Endothelial cell of hepatic sinusoid (primary cell): ENCODE measurements at regions not wholly inside any gene's neighbourhood (a gene's known extent, or its start where the extent isn't known, plus 50 kb on each side); places are given as distances from the start of the nearest gene placed in this dataset.
"Not testable (repeated sequence)": the region's sequence is repeated elsewhere in the genome, so short reads cannot be mapped to it uniquely, and the experiment has no call there.

Source experiments
- in situ Hi-C: cut with HindIII; loops from 2 replicates; pipeline ENCODE4 v1.10.0; 2017; ENCODE audit warnings: low sequenced_read_pairs

DNA sequence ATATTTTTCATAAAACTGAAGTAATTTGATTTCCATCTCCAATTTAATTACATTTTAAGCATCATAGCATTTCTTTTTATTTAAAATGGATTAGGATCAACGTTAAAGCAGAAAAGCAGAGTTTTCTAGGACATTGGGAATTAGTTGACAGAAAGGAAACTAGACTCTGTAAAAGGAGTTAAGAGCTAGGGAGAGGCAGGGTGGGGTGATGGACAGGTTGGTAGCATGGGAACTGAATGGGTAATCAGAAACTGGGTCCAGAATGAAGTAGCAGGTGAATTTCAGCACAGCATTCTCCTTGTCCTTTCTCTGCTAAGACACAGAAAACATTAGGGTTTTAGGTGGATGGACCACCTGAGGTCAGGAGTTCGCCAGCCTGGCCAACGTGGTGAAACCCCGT is 97.6 kb downstream of the ANAPC4 start:
- in situ Hi-C loops, result no loop called here

DNA sequence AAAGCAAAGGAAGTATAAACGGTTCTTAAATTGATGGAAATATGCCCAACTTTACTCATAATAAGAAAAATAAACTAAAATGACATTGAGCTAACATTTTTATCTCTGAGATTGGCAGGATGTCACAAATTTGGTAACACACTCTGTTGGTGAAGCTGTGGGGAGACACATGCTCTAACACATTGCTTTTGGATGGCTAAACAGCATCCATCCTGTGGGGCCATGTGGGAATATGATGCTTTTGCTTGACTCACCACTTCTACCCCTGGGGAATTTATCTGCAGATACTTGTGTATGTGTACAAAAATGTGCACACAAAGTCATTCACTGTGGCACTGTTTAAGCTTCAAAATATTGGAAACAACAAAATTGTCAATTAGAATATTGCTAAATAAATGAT is 100.2 kb downstream of the ANAPC4 start:
- in situ Hi-C loops, result no loop called here

DNA sequence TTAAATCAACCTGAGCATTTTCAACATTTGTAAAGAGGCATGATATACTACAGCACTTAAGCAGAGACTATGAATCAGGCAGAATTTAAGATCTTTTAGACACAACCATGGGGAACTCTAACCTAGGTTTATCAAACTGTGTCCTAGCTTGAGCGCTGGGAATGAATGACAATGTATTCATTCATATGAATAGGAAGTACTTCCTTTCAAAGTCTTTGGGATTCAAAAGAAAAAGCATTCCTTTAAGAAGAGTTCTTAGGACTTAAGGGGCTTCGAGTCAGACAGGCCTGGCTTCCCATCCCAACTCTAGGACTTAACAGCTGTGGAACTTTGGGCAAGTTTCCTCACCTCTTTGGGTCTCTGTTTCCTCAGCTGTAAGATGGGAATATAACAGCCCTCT is 104.6 kb downstream of the ANAPC4 start:
- in situ Hi-C loops, result no loop called here

DNA sequence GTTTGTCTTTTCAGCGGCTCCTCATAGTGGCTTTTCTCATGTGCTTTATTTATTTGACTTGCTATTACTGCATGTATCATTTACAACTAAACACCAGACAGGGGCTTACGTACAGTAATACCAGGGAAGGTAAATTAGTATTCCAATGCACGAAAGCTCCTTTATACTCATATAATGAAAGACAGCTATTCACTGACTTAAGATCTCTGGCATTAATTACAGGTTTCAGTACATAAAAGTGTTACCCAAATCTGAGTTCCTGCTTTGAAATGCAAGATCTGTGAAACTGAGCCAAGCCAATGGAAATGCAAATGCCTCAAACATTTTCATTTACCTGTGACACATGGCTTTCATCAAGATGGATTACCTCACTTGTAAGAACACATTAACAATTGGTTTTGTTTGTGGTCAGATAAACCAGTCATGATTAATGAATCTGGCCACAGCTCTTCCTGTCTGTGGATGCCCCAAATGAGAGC is 107.2 kb downstream of the ANAPC4 start:
- in situ Hi-C loops, result no loop called here

DNA sequence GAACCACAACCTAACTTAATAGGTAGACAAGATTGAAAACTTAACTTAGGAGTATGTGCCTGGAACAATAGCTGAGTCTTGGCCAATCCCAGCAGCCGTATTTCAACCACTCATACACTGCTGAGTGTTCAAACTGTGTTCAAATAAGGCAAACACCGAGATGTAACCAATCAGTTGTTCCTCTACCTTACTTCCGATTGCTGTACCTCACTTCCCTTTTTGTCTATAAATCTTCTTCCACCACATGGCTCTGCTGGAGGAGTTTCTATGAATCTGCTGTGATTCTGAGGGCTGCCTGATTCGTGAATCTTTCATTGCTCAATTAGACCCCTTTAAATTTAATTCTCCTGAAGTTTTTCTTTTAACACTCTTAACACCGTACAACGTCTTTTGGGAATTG is 108.0 kb downstream of the ANAPC4 start:
- in situ Hi-C loops, result no loop called here

DNA sequence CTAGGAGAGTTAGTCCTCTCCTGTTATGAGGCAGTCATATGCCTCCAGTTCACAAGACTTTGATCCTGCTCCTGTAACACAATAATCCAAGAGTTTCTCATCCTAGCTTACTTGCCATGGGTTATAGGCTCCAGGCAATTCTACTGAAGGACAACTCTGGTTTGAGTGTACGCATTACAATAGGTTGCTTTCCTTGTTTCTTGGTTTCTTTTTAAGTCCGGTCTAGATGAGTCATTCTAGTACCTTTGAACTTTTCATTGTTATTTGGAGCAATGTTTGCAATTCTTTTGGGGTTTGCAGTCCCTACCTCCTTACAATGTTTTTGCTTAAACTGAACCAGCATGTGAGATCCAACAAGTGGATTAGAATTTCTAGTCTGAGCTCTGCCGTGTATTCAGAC is 109.1 kb downstream of the ANAPC4 start:
- in situ Hi-C loops, result no loop called here

DNA sequence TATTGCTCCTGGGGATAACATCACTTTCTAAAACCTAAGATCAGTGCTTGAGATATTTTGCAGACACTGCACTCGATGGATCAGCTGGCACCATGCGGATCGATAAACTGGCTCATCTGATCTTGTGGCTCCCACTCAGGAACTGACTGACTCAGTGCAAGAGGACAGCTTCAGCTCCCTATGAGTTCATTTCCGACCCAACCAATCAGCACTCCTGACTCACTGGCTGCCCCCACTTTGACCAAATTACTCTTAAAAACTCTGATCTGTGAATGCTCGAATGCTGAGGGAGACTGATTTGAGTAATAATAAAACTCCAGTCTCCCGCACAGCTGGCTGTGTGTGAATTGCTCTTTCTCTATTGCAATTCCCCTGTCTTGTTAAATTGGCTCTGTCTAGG is 110.1 kb downstream of the ANAPC4 start:
- in situ Hi-C loops, result no loop called here

DNA sequence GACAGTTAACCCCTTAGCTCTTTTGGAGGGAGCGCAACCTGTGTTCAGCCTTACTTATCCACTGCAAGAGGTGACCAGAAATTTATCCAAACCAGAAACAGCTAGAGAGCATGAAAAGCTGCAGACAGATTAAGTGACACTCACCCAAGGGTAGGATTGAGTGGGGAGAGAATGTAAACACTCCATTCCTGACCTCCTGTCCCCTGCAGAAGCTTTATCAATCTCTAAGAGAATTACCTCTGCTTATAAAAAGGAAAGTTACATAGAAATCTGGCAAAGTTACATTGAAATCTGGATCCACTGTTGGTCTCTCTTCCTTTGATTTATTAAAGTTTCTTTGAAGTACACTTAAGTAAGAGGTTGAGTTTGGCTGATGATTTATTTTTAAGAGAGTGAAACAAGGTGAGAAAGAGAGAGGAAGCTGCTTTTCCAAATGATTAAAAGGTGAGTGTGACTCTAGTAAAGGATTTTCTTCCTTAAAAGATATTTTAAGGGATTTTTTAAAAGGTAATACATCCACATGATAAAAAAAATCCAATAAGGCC is 112.3 kb downstream of the ANAPC4 start:
- in situ Hi-C loops, result no loop called here

DNA sequence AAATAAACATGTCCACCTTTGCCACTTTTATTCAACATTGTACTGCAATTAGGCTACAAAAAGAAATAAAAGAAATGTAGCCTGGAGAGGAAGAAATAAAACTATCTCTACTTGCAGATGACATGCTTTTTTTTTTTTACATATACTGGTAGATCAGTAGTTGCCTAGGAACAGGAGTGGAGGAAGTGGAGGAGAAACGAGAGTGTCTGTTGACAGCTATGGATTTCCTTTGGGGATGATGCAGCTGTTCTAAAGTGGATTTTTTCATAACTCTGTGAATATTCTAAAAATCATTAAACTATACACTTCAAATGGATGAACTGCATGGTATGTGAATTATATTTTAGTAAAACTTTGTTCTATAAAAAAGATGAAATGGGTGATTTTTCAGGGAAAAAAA is 116.4 kb downstream of the ANAPC4 start:
- in situ Hi-C loops, result no loop called here

DNA sequence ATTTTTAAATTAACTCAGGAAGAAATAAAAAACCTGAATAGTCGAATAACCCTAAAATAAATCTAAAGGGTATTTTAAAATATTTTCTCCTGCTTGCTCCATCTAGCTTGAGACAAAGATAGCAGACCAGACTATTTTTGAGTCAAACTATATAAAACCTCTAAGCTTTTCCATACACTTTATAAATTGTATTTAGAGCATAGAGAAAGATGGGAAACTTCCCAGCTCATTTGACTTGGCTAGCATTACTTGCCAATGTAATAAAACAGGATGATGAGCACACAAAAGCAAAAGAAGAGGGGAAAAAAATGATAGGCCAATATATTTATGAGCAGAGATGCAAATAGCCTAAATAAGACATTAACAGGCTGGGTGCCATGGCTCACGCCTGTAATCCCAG is 117.1 kb downstream of the ANAPC4 start:
- in situ Hi-C loops, result no loop called here

DNA sequence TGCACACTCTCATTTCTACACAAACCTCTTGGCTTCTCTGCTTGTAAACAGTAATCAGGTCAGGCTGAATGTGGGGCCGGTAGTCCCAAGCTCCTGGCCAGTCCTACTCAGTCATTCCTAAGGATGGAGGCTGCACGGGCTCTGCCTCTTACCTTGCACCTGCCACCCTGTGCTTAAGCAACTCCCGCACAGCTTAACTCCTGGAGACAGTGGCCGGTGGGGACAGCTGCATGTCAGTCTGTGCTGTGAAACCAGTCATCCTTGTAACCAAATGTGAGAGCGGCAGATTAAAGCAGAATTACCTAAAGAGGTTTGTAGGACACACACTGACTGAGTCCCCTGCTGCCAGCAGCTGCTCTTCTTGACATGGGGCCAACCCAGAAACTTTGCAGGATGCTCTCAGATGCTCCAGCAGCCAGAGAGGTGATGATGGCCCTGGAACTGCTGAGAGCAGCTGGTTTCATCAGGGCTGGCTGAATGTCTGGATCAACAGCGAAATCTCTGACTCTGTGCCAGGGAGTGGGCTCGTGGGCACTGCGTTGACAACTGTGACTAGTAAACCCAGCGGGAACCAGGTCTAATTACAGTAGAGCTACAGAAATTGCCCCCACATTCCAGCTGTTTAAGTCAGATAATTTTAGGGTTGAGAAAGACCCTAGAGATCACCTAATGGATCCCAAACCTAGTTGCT is 123.7 kb downstream of the ANAPC4 start:
- in situ Hi-C loops, result no loop called here

DNA sequence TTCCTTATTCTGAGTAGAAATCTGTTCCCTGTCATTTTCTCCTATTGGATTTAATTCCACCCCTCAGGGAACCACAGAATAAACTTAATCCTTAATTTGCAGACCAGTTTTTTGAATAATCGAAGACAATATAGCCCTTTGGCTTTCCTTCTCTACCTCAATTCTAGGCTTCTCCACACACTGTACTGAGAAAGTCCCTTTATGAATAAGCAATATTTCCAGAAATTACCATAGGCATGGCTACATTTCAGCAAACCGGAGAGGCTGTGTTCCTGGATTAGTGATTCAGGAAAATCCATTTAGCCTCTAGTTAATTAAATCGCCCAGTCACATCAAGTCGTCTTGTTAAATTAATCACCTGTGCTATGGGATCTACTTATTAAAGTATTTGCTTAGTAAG is 125.1 kb downstream of the ANAPC4 start:
- in situ Hi-C loops, result no loop called here

DNA sequence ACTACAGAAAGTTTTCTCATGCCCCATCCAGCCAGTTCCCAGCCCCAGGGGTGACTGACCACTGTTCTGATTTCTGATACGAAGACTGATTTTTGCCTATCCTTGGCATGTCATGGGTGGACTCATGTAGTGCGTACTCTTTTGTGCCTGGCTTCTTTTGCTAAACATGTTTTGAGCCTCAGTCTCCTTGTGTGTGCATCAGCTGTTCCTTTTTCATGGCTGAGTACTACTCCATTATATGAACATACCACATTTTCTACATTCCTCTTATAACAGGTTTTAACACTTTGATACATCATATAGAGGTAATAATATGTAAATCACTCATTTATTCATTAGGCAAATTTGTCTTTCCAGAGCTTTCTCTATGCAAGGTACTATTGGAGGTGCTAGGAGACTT is 126.7 kb downstream of the ANAPC4 start:
- in situ Hi-C loops, result no loop called here

DNA sequence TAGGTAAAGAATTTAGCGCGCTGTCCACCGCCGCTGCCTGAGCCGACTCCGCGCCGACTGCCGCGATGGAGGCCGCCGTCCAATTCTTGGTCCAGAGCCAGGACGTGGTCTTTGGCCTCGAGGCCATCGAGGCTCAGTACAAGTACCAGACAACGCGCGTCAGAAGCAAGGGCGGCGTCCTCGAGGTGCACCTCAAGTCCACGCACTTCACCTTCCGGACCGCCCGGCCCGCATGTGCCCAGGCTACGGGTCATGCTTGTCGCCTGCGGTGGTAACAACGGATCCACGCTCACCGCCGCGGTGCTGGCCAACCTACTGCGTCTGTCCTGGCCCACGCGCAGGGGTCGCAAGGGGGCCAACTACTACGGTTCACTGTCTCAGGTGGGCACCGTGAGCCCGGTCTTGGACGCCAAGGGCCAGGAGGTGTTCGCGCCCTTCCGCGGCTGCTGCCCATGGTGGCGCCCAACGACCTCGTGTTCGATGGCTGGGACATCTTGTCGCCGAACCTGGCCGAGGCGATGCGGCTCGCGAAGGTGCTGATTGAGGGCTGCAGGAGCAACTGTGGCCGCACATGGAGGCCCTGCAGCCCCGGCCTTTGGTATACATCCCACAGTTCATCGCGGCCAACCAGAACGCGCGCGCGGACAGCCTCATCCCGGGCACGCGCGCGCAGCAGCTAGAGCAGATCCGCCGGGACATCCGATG is 128.0 kb downstream of the ANAPC4 start:
- in situ Hi-C loops, result loop anchor here (5.0 kb wide), 1 partner anchor 62 kb away; no protein-coding TSS in a partner anchor

DNA sequence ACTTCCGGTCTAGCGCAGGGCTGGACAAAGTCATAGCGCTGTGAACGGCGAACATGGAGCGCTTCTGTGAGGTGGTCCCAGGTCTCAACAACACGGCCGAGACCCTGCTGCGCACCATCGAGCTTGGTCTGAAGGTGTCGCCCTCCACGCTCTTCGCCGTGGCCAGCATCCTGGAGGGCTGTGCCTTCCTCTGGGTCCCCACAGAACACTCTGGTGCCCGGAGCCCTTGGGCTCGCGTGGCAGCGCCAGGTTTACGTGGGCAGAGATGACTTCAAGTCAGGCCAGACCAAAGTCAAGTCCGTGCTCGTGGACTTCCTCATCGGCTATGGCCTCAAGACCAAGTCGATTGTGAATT is 128.6 kb downstream of the ANAPC4 start:
- in situ Hi-C loops, result loop anchor here (5.0 kb wide), 1 partner anchor 62 kb away; no protein-coding TSS in a partner anchor

DNA sequence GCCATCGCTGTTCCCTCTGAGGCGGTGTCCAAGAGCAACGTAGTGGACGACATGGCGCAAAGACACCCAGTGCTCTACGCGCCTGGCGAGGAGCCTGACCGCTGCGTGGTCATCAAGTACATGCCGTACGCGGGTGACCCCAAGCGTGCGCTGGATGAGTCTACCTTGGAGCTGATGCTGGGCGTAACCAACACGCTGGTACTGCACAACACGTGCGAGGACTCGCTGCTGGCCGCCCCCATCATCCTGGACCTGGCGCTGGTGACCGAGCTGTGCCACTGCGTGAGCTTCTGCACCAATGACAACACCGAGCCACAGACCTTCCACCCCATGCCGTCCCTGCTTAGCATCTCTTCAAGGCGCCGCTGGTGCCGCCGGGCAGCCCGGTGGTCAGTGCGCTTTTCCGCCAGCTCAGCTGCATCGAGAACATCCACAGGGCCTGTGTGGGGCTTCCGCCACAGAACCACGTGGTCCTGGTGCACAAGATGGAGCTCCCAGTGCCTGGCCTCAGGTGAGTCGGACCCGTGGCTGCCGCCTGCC is 129.0 kb downstream of the ANAPC4 start:
- in situ Hi-C loops, result loop anchor here (5.0 kb wide), 1 partner anchor 61 kb away; no protein-coding TSS in a partner anchor

DNA sequence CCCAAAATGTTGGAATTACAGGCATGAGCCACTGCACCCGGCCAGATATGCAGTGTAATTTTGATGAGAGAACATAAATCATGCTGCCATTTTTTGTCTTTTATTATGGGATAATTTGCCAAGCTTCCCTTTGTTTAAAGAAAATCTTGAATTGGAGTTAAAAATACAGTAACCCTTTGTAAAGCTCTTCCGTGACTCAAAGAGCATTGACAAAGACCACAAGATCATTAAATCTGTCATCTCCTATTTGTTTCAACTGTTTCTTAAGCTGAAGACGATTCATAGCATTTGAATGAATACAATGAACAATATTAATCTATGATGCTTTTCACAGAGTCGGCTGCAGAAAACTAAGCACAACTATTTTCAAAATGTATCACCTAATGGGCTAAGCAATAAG is 132.6 kb downstream of the ANAPC4 start:
- in situ Hi-C loops, result loop anchor here (5.0 kb wide), 1 partner anchor 58 kb away; no protein-coding TSS in a partner anchor

DNA sequence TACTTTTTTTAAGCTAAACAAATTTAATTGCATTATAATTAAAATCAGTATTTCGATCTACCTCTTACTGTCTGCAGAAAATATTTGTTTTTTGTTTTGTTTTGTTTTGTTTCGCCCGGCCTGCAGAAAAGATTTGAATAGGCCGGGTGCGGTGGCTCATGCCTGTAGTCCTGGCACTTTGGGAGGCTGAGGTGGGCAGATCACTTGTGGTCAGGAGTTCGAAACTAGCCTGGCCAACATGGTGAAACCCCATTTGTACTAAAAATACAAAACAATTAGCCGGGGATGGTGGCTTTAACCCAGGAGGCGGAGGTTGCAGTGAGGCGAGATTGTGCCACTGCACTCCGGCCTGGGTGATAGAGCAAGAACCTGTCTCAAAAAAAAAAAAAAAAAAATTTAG is 134.8 kb downstream of the ANAPC4 start:
- in situ Hi-C loops, result not testable (repeated sequence)

DNA sequence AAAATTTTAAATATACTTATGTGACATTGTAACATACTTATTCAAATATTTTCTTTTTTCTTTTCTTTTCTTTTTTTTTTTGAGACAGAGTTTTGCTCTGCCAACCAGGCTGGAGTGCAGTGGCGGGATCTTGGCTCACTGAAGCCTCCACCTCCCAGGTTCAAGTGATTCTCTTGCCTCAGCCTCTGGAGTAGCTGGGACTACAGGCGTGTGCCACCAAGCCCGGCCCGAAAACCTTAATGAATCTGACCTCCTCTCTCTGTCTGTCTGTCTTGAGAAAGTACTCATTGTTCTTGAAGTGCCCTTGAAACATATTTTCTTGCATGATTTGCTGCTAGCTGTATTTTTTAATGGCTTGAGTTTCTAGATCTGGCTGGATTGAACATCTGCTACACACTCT is 136.8 kb downstream of the ANAPC4 start:
- in situ Hi-C loops, result no loop called here

DNA sequence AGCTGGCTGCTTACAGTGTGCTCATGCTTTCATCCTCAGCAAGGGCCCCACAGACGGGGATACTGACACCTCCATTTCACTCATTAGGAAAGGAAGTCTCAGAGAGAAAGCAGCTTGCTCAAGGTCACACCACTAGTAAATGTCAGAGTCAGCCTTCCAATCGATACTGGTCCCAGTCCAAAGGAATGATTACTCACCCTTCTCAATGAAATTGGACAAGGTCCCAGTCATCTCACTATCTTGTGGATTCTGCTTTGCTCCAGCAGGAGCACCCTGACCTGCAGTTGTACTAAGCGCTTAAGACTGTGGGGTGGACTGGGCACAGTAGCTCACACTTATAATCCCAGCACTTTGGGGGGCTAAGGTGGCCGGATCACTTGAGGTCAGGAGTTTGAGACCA is 132.2 kb upstream of the SLC34A2 start:
- in situ Hi-C loops, result no loop called here

DNA sequence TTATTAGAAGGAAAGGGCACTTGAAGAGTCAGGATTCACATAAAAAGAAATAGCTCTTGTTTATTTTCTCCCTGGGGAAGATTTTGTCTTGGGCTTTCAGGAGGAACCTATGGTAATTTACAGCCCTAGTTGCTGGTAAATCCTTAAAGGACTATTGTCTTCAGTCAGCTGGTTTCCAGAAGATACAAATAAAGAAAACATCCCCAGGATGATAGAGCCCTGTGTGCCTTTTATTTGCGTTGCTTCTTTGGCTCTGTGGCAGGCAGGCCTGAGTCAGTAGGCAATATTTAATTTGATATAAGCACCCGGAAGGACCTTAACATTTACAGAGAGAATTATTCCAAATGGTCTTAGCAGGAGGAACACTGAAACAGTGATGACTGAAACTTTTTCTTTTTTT is 131.0 kb upstream of the SLC34A2 start:
- in situ Hi-C loops, result no loop called here

DNA sequence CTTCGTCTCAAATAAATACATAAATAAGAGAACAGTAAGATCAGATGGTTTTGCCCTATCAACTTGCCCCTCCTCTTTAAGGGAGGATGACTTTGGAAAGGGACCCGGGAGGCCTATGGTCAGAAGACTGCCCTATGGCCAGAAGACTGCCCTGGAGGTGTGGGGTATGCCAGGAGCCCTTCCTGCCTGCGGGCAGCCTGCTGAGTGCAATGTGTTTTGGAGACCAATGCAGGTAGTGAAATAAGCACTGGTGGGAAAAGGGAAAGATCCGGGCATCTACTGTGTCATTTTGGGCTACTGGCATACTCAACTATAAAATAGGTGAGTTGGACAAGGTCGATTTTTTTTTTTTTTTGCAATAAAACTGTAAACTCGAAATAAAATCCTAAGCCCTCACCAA is 129.8 kb upstream of the SLC34A2 start:
- in situ Hi-C loops, result no loop called here
